Stomach (tissue), 8 donors: ENCODE measurements at regions not wholly inside any gene's neighbourhood (a gene's known extent, or its start where the extent isn't known, plus 50 kb on each side); places are given as distances from the start of the nearest gene placed in this dataset.
"Not testable (repeated sequence)": the region's sequence is repeated elsewhere in the genome, so short reads cannot be mapped to it uniquely, and the experiment has no call there.

ENCODE experiments used
- DNase-seq, 2 donors: peaks; one replicate each; pipeline versions ENCODE4 v3.0.0 to v3.0.0-alpha.2; 2013 to 2019
- H3K27ac ChIP-seq, 5 donors: fragments of 200-600 bp in 4 of 5; sonication (generic) in 4 of 5; one replicate each; pipeline ENCODE4 v1.5.1; 2013 to 2019; ENCODE audit warnings: mild to moderate bottlenecking in 1 of 5, moderate library complexity in 1 of 5
- H3K27me3 ChIP-seq, 3 donors: fragments of 200-600 bp; sonication (generic); one replicate each; pipeline ENCODE4 v1.5.1; 2017 to 2019; ENCODE audit warnings: mixed run types in 1 of 3
- H3K36me3 ChIP-seq, 4 donors: fragments of 200-600 bp; sonication (generic); 1 replicate in 3 of 4; 2 replicates in 1 of 4; pipeline ENCODE4 v1.5.1; 2016 to 2019
- H3K4me1 ChIP-seq, 4 donors: fragments of 200-600 bp; sonication (generic); one replicate each; pipeline ENCODE4 v1.5.1; 2016 to 2019
- H3K4me3 ChIP-seq, 4 donors: fragments of 200-600 bp; sonication (generic) in 3 of 4; one replicate each; pipeline ENCODE4 v1.5.1; 2016 to 2019; ENCODE audit warnings: mild to moderate bottlenecking in 1 of 4
- H3K9me3 ChIP-seq, 4 donors: fragments of 200-600 bp; sonication (generic); one replicate each; pipeline ENCODE4 v1.5.1; 2016 to 2019
- CTCF ChIP-seq, 7 experiments: fragments of 450-650 bp in 4 of 7; fragments of 200-600 bp in 3 of 7; sonication (generic) in 3 of 7; IDR thresholded peaks; one replicate each; pipeline ENCODE4 v1.5.1; 2016 to 2019; ENCODE audit warnings: antibody characterized with exemption in 7 of 7, control low read depth in 2 of 7, mild to moderate bottlenecking in 1 of 7
- EP300 ChIP-seq: sonication (generic); formaldehyde crosslinking; IDR thresholded peaks from one replicate; pipeline ENCODE4 v1.6.1; 2017; ENCODE audit warnings: antibody characterized with exemption
- POLR2A ChIP-seq, 4 donors: fragments of 450-650 bp; IDR thresholded peaks; one replicate each; pipeline ENCODE4 v1.6.1; 2016; ENCODE audit warnings: antibody characterized with exemption in 4 of 4, control low read depth in 2 of 4, mild to moderate bottlenecking in 1 of 4, moderate library complexity in 1 of 4
- POLR2AphosphoS5 ChIP-seq, 3 donors: sonication (generic); formaldehyde crosslinking; IDR thresholded peaks; one replicate each; pipeline ENCODE4 v1.6.1; 2016; ENCODE audit warnings: antibody characterized with exemption in 3 of 3
- WGBS, 5 donors: extraction: QIAGEN DNeasy Blood & Tissue Kit in 3 of 5; methylation state at CpG; one replicate each; pipeline versions ENCODE4 v1.1.5 to v1.1.7; 2013 to 2018; 5-methylcytosine and 5-hydroxymethylcytosine counted together
- intact Hi-C: fragments of 100-400 bp; cut with DNase I; formaldehyde crosslinking; loops from one replicate; pipeline ENCODE4 v1.15.1; 2023; ENCODE audit warnings: low total_unique reads
- donor health status: healthy with polysubstance abuse.
- donor health status: Bipolar disorder and iron deficiency.
- donor health status: healthy.

DNA sequence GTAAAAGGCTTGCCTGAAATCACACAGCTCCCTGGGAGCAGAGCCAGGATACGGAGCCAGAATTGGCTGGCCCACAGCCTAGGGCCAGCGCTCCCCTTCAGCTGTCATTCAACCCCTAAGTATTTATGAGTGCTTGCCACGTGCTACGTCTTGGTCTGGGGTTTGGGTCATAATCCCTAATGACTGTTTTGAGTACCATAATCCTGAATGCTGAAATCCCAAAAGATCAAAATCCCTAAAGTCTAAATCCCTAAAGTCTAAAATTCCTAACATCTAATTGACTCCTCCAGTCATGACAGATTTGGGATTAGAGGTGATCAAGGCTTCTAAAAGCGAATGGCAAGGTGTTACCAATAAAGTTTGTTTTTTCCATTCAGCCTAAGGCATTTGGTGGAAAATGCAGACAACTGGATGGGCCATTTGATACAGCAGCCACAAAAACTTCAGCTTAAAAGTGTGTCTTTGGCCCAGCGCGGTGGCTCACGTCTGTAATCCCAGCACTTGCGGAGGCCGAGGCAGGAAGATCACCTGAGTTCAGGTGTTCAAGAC, 59.8 kb upstream of the PRR5 start:
- intact Hi-C loops = no loop called here
- WGBS, 5 donors = 69 to 80% (median 78%) methylated on average over 10 of the region's 10 CpGs

DNA sequence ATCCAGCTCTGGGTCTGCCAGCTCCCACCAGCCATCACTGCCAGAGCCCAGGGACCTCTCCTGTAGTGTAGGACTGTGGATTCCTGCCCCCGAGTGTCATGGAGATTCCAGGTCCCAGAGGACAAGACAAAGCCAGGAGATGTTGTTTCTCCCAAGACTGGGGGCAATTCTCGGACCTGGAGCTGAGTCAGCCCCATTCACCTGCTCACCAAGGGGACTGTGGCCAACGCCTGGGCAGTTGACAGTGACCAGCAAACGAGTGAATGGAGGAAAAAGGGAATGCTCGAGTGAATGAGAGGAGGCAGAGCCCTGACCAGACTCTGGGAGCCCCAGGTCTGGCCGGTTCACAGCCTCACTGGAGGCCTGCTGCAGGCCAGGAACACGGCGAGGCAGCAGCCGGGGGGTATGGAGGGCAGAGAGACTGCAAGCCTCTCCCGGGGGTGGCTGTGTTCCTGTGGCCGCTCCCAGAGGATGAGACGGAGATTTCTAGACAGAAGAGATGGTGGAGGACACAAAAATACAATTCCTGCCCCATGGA, 61.3 kb upstream of the PRR5 start:
- intact Hi-C loops = no loop called here
- WGBS, 5 donors = 74 to 80% (median 78%) methylated on average over 12 of the region's 12 CpGs
- Histone ChIP-seq H3K27me3 (peaks cover 0 to 31% (median 5%) of the 10 kb centered on the region in 3 donors), H3K4me1 (peaks cover 0 to 17% (median 0%) of the 10 kb centered on the region in 4 donors), H3K4me3 (no peak overlapping the region), H3K27ac (no peak overlapping the region), H3K9me3 (peaks cover 0 to 7% (median 0%) of the 10 kb centered on the region in 4 donors), H3K36me3 (no peaks in the 10 kb centered on the region)
- TF ChIP-seq EP300 = no peak
- TF ChIP-seq POLR2A (IDR thresholded peaks at IDR 0.05) = no peak
- TF ChIP-seq CTCF (IDR thresholded peaks at IDR 0.05) = no peak
- no peak for TF ChIP-seq POLR2AphosphoS5 (IDR thresholded peaks at IDR 0.05)
- DNase-seq = no peak

More for the DNA sequence above, 59.8 kb upstream of the PRR5 start:
- H3K36me3 ChIP-seq = no peaks in the 10 kb centered on the region
- TF ChIP-seq POLR2A (IDR thresholded peaks at IDR 0.05) (no peak), CTCF (IDR thresholded peaks at IDR 0.05) (no peak), EP300 (no peak), POLR2AphosphoS5 (IDR thresholded peaks at IDR 0.05) (no peak)
- H3K27ac ChIP-seq = no peak overlapping the region
- peaks cover 0 to 31% (median 5%) of the 10 kb centered on the region in 3 donors for H3K27me3 ChIP-seq
- no peak for DNase-seq
- peaks cover 0 to 7% (median 0%) of the 10 kb centered on the region in 4 donors for H3K9me3 ChIP-seq
- H3K4me3 ChIP-seq = no peak overlapping the region
- H3K4me1 ChIP-seq = peaks cover 0 to 17% (median 0%) of the 10 kb centered on the region in 4 donors

DNA sequence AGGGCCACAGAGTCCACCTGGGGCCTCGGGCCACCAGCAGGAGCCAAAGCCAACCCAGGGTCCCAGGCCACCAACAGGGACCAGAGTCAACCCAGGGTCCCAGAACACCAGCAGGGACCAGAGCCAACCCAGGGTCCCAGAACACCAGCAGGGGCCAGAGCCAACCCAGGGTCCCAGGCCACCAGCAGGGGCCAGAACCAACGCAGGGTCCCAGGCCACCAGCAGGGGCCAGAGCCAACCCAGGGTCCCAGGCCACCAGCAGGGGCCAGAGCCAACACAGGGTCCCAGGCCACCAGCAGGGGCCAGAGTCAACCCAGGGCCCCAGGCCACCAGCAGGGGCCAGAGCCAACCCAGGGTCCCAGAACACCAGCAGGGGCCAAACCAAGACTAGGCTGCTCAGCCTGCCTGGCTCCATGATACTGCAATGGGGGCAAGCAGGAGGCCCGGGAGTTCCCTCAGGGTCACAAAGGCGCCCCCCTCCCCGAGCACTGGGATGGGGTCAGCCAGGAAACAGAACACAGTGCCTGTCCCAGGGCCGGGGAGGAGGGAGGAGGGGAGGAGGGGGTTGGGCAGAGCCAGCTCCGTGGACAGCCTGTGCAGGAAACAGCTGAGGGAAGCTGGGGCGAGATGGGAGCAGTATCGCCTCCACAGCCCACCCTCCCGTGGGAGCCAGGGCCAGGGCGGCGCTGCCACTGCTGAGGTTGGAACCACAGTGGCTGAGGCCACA, 62.0 kb upstream of the PRR5 start:
- peaks cover 0 to 17% (median 0%) of the 10 kb centered on the region in 4 donors for H3K4me1 ChIP-seq
- H3K4me3 ChIP-seq = no peak overlapping the region
- peaks cover 0 to 31% (median 5%) of the 10 kb centered on the region in 3 donors for H3K27me3 ChIP-seq
- no peak for TF ChIP-seq EP300
- TF ChIP-seq POLR2A (IDR thresholded peaks at IDR 0.05) = no peak
- no peak for TF ChIP-seq POLR2AphosphoS5 (IDR thresholded peaks at IDR 0.05)
- no peak for TF ChIP-seq CTCF (IDR thresholded peaks at IDR 0.05)
- DNase-seq = peak in 1 of 2 donors; percentile 51
- no peaks in the 10 kb centered on the region for H3K36me3 ChIP-seq
- intact Hi-C loops = no loop called here
- WGBS, 5 donors = 30 to 60% (median 44%) methylated on average over 8 to 12 of the region's 12 CpGs
- H3K9me3 ChIP-seq = peaks cover 0 to under 1% (median 0%) of the 10 kb centered on the region in 4 donors
- peak overlapping the region in 1 of 5 donors; percentile 44 for H3K27ac ChIP-seq

GRCh38 chr22:44638971-44639760, 62.8 kb upstream of the PRR5 start:
- Histone ChIP-seq H3K4me3 (no peak overlapping the region), H3K36me3 (no peaks in the 10 kb centered on the region), H3K4me1 (peaks cover 0 to 17% (median 0%) of the 10 kb centered on the region in 4 donors), H3K9me3 (no peaks in the 10 kb centered on the region), H3K27ac (peak overlapping the region in 2 of 5 donors; percentile 14 to 44), H3K27me3 (peaks cover 0 to 31% (median 5%) of the 10 kb centered on the region in 3 donors)
- intact Hi-C loops = no loop called here
- TF ChIP-seq POLR2A (IDR thresholded peaks at IDR 0.05) (no peak), POLR2AphosphoS5 (IDR thresholded peaks at IDR 0.05) (no peak), EP300 (no peak), CTCF (IDR thresholded peaks at IDR 0.05) (no peak)
- no peak for DNase-seq
- 74 to 85% (median 82%) methylated on average over 22 to 34 of the region's 34 CpGs for WGBS, 5 donors

GRCh38 chr22:44636502-44637206, 65.3 kb upstream of the PRR5 start:
- H3K9me3 ChIP-seq, intact Hi-C loops, H3K4me3 ChIP-seq, H3K36me3 ChIP-seq, H3K27ac ChIP-seq, DNase-seq: not testable (repeated sequence)
- 87 to 98% (median 90%) methylated on average over 3 of the region's 3 CpGs for WGBS, 5 donors
- peaks cover 0 to 29% (median 5%) of the 10 kb centered on the region in 3 donors for H3K27me3 ChIP-seq
- H3K4me1 ChIP-seq = peaks cover 0 to 17% (median 0%) of the 10 kb centered on the region in 4 donors

- H3K36me3 ChIP-seq, intact Hi-C loops, H3K27ac ChIP-seq, H3K4me3 ChIP-seq, DNase-seq, H3K9me3 ChIP-seq: not testable (repeated sequence)
- H3K27me3 ChIP-seq = peaks cover 0 to 19% (median 5%) of the 10 kb centered on the region in 3 donors
- peaks cover 0 to 16% (median 0%) of the 10 kb centered on the region in 4 donors for H3K4me1 ChIP-seq
- 87 to 93% (median 87%) methylated on average over 9 of the region's 9 CpGs for whole genome bisulfite sequencing, 5 donors
Observed at GRCh38 chr22:44635567-44635966, 66.4 kb upstream of the PRR5 start.
